Bronchial epithelial cell (primary cell): ENCODE measurements at regions not wholly inside any gene's neighbourhood (a gene's known extent, or its start where the extent isn't known, plus 50 kb on each side); places are given as distances from the start of the nearest gene placed in this dataset.
"Not testable (repeated sequence)": the region's sequence is repeated elsewhere in the genome, so short reads cannot be mapped to it uniquely, and the experiment has no call there.

Experiments used
- DNase-seq: peaks from one replicate; pipeline ENCODE4 v3.0.0-alpha.2; 2010; ENCODE audit warnings: low read depth
- FAIRE-seq: peaks from 2 replicates; lab custom pipeline; 2011; peaks lifted over from hg19 to GRCh38; lab: Jason Lieb, UNC
- H3K27me3 ChIP-seq: 2 replicates; pipeline ENCODE4 v1.5.1; 2011; ENCODE audit warnings: low read length; ENCODE audit not compliant: control insufficient read depth, insufficient read depth
- H3K36me3 ChIP-seq: 2 replicates; pipeline ENCODE4 v1.5.1; 2011; ENCODE audit warnings: low read length; ENCODE audit not compliant: control insufficient read depth, insufficient read depth
- H3K4me3 ChIP-seq: 2 replicates; pipeline ENCODE4 v1.5.1; 2011; ENCODE audit warnings: mild to moderate bottlenecking, low read depth, low read length, control low read depth
- CTCF ChIP-seq: IDR thresholded peaks from 2 replicates; pipeline ENCODE4 v1.5.1; 2011; ENCODE audit warnings: mild to moderate bottlenecking, moderate library complexity, low read length, control low read depth, inconsistent platforms; ENCODE audit not compliant: insufficient read depth, severe bottlenecking

DNA sequence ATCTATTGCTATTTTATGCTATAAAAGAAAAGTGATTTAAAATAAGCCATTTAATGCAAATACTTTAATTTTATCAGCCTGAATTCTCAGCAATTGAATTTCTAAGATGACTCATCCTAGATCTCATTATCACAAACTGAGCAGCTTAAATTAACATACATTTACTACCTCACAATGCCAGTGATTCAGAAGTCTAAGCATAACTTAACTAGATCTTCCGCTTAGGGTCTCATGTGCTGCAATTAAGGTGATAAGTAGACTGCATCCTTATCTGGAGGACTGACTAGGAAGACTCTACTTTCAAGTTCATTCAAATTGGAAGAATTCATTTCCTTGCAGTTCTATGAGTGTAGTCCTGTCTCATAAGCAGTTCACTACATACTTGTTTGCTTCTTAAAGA, 286.6 kb downstream of the COL11A1 start:
- DNase-seq, result no peak
- H3K36me3 ChIP-seq, result no peaks in the 10 kb centered on the region
- TF ChIP-seq CTCF, result no peak
- no peaks in the 10 kb centered on the region for H3K27me3 ChIP-seq
- no peak overlapping the region for H3K4me3 ChIP-seq
- FAIRE-seq, result no peak

- Histone ChIP-seq H3K36me3 (no peaks in the 10 kb centered on the region), H3K4me3 (no peak overlapping the region), H3K27me3 (no peaks in the 10 kb centered on the region)
- DNase-seq (no peak), FAIRE-seq (no peak)
- TF ChIP-seq CTCF, result no peak
Measured at GRCh38 chr1:102800406-102800805, 307.9 kb downstream of the COL11A1 start.

DNA sequence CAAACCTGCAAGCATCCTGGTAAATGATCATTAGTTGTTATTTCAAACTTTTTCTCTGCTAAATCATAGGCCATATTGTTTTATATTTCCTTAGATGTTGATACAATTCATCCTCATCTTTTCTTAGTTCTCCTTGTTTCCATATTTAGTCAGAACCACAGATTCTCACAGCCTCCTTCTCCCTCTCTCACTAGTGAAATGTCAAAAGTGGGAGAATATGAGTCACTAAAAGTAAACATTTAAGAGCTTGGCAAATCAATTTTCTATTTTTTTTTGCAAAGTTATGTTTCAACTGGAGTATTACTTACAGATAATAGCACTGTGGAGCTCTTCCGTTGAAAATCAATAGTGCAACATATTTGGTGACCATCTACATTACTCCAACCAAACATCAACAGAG, 308.8 kb downstream of the COL11A1 start:
- Histone ChIP-seq H3K27me3 (no peaks in the 10 kb centered on the region), H3K4me3 (no peak overlapping the region), H3K36me3 (no peaks in the 10 kb centered on the region)
- no peak for TF ChIP-seq CTCF
- no peak for FAIRE-seq
- no peak for DNase-seq

- H3K36me3 ChIP-seq, result no peaks in the 10 kb centered on the region
- FAIRE-seq (no peak), DNase-seq (no peak)
- no peak for TF ChIP-seq CTCF
- no peak overlapping the region for H3K4me3 ChIP-seq
- H3K27me3 ChIP-seq, result no peaks in the 10 kb centered on the region
Measured at GRCh38 chr1:102798718-102799117, 309.6 kb downstream of the COL11A1 start.

DNA sequence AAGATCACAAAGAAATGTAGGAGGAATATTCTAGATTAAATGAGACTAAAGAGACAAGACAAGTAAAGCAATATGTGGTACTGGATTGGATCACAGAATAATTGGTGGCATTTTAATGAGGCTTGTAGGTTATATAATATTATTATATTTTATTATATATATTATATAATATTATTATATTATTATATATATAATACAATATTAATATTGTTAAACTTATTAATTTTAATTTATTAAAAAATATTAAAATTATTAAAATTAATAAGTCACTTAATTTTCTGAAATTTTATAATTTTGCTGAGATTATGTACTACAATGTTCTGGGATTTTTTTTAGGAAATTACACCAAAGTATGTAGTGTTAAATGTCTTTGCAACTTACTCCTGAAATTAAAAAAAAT, 311.9 kb downstream of the COL11A1 start:
- no peak for TF ChIP-seq CTCF
- DNase-seq (no peak), FAIRE-seq (no peak)

DNA sequence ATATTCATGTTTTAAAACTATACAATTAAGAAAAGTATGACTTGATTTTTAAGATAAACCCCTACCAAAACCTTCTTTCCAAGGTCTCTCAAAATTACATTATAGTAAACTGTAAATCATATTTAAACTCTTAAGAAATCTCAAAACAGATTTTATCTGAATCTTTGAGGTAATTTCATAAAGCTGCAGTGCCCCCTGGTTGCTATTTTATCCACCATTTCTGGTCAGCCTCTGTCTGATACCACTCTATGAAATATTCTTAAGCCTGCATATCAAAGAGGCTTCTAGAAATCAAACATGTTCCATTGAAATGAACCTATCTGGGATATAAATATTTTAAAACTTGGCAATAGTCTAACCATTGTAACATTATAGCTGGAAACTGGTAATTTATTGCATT, 317.3 kb downstream of the COL11A1 start:
- TF ChIP-seq CTCF, result no peak
- no peaks in the 10 kb centered on the region for H3K27me3 ChIP-seq
- H3K4me3 ChIP-seq, result no peak overlapping the region
- H3K36me3 ChIP-seq, result no peaks in the 10 kb centered on the region
- no peak for DNase-seq
- no peak for FAIRE-seq

More for the DNA sequence above, 311.9 kb downstream of the COL11A1 start:
- no peaks in the 10 kb centered on the region for H3K27me3 ChIP-seq
- no peaks in the 10 kb centered on the region for H3K36me3 ChIP-seq
- H3K4me3 ChIP-seq, result no peak overlapping the region

DNA sequence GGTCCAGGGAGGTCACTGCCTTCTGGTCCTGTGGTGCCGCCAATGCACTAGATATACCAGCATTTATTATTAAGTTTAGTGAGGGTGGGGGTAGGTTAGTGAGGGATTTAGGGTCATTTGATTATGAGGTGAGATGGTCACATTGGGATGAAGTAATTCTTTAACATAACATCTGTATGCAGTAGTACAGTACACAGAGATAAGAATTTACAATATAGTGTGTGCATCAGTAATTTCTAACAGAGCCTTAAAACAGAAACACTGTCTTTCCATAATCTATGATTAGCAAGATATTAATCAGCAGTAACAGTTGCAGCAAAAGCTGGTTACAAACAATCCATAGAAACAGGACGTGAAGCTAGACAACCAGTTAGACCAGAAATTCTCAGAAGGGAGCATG, 318.4 kb downstream of the COL11A1 start:
- not testable (repeated sequence) for DNase-seq, H3K36me3 ChIP-seq, H3K27me3 ChIP-seq, FAIRE-seq, H3K4me3 ChIP-seq
